Colonic mucosa (tissue), 4 donors: ENCODE measurements at regions not wholly inside any gene's neighbourhood (a gene's known extent, or its start where the extent isn't known, plus 50 kb on each side); places are given as distances from the start of the nearest gene placed in this dataset.

Experiments used
- DNase-seq: peaks from one replicate; pipeline ENCODE4 v3.0.0-alpha.2; 2020
- H3K27ac ChIP-seq: fragments of 200-600 bp; one replicate; pipeline ENCODE4 v1.8.0; 2021
- H3K27me3 ChIP-seq: fragments of 200-600 bp; one replicate; pipeline ENCODE4 v1.8.0; 2021
- H3K36me3 ChIP-seq: fragments of 200-600 bp; one replicate; pipeline ENCODE4 v1.8.0; 2021
- H3K4me1 ChIP-seq: fragments of 200-600 bp; one replicate; pipeline ENCODE4 v1.8.0; 2021; ENCODE audit warnings: mild to moderate bottlenecking
- H3K4me3 ChIP-seq: fragments of 200-600 bp; one replicate; pipeline ENCODE4 v1.8.0; 2021
- H3K9ac ChIP-seq, 2 donors: one replicate each; pipeline ENCODE4 v1.7.0; 2013; ENCODE audit warnings: control low read depth in 2 of 2, low read depth in 2 of 2, low read length in 2 of 2
- H3K9me3 ChIP-seq: fragments of 200-600 bp; one replicate; pipeline ENCODE4 v1.8.0; 2021
- intact Hi-C: fragments of 100-400 bp; cut with DNase I; formaldehyde crosslinking; loops from one replicate; pipeline ENCODE4 v1.14.1; 2022
- TF ChIP-seq, protein P1 (sequence below): fragments of 200-600 bp; IDR thresholded peaks from one replicate; pipeline ENCODE4 v1.8.0; 2022; ENCODE audit warnings: antibody characterized with exemption, mild to moderate bottlenecking
- donor health status: healthy.
- donor health status: DM: no; HTN: no; CAD: no.
- donor health status: DM: no; HTN: no; CAD: no.

DNA sequence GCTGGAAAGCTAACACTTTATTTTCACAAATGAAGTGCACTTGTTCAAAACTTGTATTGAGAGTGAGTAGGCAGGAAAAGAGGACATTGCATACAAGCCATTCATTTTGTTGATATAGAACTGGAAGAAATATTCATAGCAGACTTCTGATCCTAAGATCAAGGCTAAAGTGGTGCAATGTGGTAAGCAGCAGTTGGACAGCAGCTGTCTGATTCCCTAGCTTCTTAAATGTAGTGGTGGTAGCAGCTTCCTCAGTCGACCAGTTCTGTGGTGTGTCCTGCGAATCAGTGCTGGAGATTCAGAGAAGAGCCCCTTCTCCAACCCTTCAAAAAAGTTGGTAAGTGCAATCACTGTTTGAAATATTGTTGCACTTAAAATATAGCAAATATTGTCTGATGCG is 281.7 kb upstream of the GJE1 start:
- H3K27ac ChIP-seq: no peak overlapping the region
- DNase-seq: no peak
- TF ChIP-seq, protein P1, sequence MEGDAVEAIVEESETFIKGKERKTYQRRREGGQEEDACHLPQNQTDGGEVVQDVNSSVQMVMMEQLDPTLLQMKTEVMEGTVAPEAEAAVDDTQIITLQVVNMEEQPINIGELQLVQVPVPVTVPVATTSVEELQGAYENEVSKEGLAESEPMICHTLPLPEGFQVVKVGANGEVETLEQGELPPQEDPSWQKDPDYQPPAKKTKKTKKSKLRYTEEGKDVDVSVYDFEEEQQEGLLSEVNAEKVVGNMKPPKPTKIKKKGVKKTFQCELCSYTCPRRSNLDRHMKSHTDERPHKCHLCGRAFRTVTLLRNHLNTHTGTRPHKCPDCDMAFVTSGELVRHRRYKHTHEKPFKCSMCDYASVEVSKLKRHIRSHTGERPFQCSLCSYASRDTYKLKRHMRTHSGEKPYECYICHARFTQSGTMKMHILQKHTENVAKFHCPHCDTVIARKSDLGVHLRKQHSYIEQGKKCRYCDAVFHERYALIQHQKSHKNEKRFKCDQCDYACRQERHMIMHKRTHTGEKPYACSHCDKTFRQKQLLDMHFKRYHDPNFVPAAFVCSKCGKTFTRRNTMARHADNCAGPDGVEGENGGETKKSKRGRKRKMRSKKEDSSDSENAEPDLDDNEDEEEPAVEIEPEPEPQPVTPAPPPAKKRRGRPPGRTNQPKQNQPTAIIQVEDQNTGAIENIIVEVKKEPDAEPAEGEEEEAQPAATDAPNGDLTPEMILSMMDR: no peak
- H3K4me3 ChIP-seq: no peak overlapping the region
- no peaks in the 10 kb centered on the region for H3K4me1 ChIP-seq
- no peaks in the 10 kb centered on the region for H3K36me3 ChIP-seq
- no peak overlapping the region for H3K9ac ChIP-seq
- no peaks in the 10 kb centered on the region for H3K27me3 ChIP-seq
- intact Hi-C loops: no loop called here
- no peaks in the 10 kb centered on the region for H3K9me3 ChIP-seq

DNA sequence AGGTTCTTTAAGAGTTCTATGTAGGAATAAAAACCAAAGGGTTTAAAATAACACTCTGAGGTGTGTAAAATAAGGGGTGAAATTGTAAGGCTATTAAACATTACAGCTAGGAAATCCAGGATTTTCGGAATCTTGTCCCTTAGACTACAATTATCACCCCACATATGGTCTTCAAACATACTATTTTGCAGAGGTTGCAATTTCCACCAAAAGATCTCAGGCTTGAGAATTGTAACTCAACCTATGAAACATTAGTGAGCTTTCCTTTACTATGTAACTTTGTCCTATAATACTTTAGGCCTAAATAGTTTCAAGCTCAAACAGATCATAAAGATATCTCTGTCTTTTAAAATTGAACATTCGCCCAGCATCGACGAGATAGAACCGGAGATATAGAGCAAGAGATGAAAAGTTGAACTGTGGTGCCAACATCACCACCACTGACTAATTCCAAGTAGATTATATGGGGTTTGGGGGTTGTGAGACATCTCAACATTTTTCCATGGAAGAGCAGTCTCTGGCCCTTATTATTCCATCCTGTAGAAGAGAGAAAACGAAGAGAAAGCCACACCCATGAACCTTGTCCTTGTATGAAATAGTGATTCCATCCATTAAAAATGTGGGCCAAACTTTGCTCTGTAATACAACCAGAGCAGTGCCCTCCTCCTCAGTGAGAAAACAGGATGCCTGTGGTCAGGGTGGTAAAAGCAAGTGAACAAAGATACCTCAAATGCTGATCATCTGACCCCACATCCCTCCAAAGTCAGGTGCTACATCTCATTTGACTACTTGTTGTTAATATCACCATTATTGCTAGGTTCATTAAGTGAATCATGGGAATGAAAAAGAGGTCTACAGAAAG is 284.5 kb upstream of the GJE1 start:
- Histone ChIP-seq H3K4me3 (no peak overlapping the region), H3K4me1 (no peaks in the 10 kb centered on the region), H3K9me3 (no peaks in the 10 kb centered on the region), H3K9ac (no peak overlapping the region), H3K27me3 (no peaks in the 10 kb centered on the region), H3K36me3 (no peaks in the 10 kb centered on the region), H3K27ac (no peak overlapping the region)
- TF ChIP-seq, protein P1: no peak
- intact Hi-C loops: no loop called here
- no peak for DNase-seq

DNA sequence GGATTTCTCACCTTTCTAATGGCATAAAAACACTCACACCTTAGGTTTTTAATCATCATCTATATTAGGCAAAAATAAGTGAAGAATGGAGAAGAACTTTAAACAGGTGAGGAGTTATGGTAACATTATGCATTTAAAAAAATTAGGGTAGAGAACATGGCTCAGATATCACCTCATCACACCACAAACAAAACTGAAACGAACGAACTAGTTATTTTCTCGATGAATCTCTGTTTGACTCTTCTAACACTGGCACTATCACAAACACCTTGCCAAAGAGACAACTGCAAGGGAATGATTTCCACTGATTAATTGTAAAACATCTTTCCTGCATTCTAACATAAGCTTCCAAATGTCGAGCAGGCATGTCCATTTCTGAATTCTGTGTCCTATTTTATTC is 286.1 kb upstream of the GJE1 start:
- Histone ChIP-seq H3K36me3 (no peaks in the 10 kb centered on the region), H3K27ac (no peak overlapping the region), H3K4me1 (no peaks in the 10 kb centered on the region), H3K27me3 (no peaks in the 10 kb centered on the region), H3K9me3 (no peaks in the 10 kb centered on the region), H3K9ac (no peak overlapping the region), H3K4me3 (no peak overlapping the region)
- intact Hi-C loops: no loop called here
- DNase-seq: no peak
- TF ChIP-seq, protein P1: no peak

DNA sequence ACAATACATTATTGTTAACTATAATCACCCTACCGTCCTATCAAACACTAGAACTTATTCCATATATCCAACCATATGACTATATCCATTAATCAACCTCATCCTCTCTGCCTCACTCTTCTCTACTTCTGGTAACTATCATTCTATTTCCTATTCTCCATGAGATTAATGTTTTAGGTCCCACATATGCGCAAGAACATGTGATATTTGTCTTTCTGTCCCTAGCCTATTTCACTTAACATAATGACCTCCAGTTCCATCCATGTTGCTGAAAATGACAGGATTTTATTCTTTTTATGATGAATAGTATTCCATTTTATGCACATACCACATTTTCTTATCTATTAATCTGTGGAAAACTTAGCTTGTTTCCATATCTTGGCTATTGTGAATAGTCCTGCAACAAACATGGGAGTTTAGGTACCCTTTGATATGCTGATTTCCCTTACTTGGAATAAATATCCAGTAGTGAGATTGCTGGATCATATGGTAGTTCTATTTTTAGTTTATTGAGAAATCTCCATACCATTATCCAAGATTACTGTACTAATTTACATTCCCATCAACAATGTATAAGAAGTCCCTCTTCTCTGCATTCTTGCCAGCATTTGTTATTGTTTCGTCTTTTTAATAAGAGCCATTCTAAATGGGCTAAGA is 289.4 kb upstream of the GJE1 start:
- H3K27me3 ChIP-seq: no peaks in the 10 kb centered on the region
- H3K9ac ChIP-seq: no peak overlapping the region
- H3K4me3 ChIP-seq: no peak overlapping the region
- H3K4me1 ChIP-seq: no peaks in the 10 kb centered on the region
- intact Hi-C loops: no loop called here
- no peak for DNase-seq
- TF ChIP-seq, protein P1: no peak
- no peaks in the 10 kb centered on the region for H3K36me3 ChIP-seq
- no peak overlapping the region for H3K27ac ChIP-seq
- H3K9me3 ChIP-seq: no peaks in the 10 kb centered on the region

DNA sequence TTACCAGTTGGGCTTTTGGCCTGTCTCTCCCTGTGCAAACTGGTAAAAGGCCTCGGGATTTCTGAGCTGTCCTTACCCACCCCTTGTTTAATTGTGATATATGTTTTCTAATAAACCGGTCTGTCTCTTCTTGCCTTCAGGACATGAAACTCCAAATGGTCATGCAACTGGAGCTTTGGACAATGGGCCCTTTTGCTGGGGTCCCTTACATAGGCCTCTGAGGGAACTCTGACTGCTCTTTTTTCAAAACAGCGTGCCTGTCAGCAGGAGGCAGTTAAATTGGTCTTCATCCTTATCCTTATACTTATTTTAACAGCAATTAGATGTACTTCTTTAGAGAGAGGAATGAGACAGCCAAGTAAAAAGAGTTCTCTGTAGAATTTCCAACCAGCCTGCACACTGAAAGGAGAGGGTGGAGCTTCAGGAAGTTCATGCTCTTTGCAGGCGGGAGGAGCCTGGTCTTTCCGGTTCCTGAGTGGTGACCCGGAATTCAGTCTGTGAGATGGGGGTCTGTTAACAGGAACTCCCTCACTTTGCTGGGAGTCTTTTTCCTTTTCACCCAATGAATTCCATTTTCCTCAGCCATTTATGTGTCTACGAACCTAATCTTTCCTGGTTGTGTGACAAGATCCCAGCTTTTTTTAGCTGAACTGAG is 299.6 kb upstream of the GJE1 start:
- DNase-seq: no peak
- H3K4me3 ChIP-seq: no peak overlapping the region
- H3K9me3 ChIP-seq: no peaks in the 10 kb centered on the region
- no peak overlapping the region for H3K27ac ChIP-seq
- TF ChIP-seq, protein P1: no peak
- intact Hi-C loops: no loop called here
- H3K4me1 ChIP-seq: no peaks in the 10 kb centered on the region
- no peak overlapping the region for H3K9ac ChIP-seq
- H3K36me3 ChIP-seq: no peaks in the 10 kb centered on the region
- no peaks in the 10 kb centered on the region for H3K27me3 ChIP-seq
